NCI-H2171 (cell line): ENCODE measurements at regions not wholly inside any gene's neighbourhood (a gene's known extent, or its start where the extent isn't known, plus 50 kb on each side); places are given as distances from the start of the nearest gene placed in this dataset.
"Not testable (repeated sequence)": the region's sequence is repeated elsewhere in the genome, so short reads cannot be mapped to it uniquely, and the experiment has no call there.

Experiments
- DNase-seq: peaks from one replicate; lab custom pipeline; 2025; lab: John Stamatoyannopoulos, UW

- no peak for DNase-seq
These were observed 1144.4 kb upstream of the GOT2 start for GRCh38 chr16:59878479-59878878.

GRCh38 chr16:59864981-59865666, 1131.0 kb upstream of the GOT2 start:
- DNase-seq = no peak

DNA sequence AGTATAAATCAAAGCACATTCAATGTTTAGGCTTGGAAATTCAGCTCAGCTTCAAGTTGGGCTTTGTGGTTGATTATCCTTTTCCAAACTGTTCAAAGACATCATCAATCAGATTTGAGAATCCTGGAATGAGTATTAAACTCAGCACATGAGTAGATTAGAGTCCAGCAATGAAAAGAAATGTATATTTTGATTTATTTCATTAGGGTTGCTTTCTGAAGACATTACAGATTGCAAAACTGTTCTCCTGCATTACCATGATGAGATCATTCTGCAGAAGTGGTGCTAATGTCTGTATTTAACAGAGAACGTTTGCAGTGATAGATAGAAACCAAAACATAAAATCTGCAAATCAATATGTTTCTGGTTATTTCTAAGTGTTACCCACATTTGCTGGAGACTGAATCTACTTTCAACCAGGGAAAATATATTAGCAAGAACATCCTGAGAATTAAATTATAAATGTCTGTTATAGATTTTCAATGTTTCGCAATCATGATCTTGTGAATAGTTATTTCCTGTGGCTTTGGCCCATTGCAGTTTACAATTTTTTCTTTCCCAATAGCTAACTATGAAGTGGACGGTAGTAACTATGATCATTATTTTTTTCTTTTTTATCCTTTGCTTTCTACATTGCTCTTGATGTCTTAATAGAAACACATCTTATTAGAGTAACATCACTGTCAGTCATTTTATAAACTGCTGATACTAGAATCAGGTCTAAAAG, 1125.7 kb upstream of the GOT2 start:
- DNase-seq = no peak

DNA sequence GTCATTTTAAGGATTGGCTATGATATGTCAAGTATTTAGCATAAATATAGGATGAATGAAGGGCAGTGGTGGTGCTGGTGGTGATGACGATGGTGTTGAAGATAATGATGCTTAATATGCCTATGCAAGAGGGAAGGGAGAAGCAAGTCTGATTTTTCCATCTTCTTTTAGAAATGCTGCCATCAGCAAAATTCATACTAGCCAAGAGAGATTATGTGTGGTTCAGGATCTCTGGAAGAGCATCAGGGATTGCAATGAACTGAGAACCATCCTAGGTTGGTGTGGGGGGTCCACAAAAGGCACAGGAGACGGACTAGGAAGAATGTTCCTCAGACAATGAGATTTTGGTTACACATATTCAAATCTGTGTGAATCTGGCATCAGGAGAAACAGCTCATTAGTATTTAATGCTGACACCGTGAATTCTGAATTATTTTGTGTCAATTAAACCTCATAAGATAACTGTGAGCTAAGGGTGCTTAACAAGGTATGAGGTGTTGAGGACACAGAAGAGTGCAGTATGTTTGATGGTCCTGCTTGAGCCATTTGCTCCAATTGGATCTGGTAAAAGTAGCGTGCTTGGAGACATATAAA, 1120.8 kb upstream of the GOT2 start:
- no peak for DNase-seq

DNA sequence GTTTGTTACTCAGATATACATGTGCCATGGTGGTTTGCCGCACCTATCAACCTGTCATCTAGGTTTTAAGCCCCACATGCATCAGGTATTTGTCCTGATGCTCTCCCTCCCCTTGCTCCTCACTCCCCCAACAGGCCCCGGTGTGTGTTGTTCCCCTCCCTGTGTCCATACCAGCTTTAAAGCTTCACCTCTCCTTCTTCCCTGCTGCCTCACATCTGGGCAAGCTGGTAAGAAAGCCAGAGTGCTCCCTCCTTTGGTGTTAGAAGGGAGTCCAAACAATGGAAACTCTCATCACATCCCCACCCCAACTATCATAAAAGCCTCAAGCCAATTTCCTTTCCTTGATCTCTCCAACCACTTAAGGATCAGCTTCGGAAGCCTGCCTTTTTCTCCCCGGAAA, 1115.6 kb upstream of the GOT2 start:
- DNase-seq = no peak

DNA sequence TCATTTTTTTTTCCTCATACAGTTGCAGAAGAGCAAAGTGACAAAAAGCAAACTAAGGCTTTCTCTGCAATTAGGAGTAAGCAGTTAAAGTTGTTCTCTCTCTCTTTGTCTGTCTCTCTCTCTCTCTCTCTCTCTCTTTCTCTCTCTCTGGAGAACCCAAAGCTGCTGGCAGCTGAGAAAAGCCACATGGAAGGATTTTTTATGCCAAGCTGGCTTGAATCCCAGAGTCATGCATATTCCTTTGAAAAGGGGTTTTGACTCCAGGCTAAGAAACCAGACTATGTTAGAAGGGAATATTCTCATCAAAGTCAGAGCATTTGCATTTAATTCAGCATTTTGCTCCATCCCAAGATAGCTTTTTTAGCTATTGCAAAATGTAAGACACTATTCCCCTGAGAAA, 1114.2 kb upstream of the GOT2 start:
- no peak for DNase-seq

DNA sequence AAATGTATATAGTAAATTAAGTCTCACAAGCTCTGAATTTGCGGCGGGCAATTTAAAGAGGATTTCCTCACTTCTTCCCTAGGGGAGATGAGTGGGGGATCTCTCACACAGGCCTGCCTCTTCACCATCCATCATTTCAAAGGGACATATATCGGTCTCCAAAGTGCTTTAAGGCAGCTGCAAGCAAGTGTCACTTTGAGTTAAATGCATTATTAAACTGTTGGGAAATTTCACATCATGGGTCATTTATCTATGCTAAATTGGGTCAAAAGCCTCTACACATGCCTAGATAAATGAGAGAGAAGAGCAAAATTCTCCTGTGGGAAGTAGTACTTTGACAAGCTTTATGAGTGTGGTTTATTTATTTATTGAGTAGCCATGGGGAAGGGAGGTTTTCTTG, 1106.1 kb upstream of the GOT2 start:
- DNase-seq = no peak

GRCh38 chr16:59826767-59827166, 1092.7 kb upstream of the GOT2 start:
- no peak for DNase-seq

DNA sequence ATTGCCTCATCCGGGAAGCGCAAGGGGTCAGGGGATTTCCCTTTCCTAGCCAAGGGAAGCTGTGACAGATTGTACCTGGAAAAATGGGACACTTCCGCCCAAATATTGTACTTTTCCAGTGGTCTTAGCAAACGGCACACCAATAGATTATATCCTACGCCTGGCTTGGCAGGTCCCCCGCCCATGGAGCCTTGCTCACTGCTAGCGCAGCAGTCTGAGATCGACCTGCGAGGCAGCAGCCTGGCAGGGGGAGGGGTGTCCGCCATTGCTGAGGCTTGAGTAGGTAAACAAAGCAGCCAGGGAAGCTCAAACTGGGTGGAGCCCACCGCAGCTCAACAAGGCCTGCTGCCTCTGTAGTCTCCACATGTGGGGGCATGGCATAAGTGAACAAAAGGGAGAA, 1075.4 kb upstream of the GOT2 start:
- DNase-seq = not testable (repeated sequence)

- DNase-seq = no peak
These were observed 1049.1 kb upstream of the GOT2 start for GRCh38 chr16:59783191-59783590.

GRCh38 chr16:59773330-59773729, 1039.2 kb upstream of the GOT2 start:
- DNase-seq = no peak

DNA sequence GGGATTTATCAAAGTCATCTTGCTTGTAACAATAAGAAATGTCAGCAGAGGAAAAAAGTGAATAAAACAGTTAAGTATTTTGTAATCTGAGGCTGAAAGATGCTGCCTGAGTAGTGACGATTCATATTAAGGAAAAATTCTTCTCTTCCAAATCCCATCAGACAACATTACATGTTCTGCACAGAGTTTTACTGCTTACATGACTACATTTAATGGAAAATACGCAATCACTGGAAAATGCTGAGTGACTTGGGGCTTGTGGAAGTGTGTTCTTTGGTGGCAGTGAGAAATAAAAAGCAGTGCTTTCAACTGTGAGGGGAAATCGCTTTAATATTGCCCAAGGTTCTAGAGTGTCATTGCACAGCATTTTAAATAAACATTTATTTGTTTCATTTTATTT, 1025.2 kb upstream of the GOT2 start:
- DNase-seq = no peak

DNA sequence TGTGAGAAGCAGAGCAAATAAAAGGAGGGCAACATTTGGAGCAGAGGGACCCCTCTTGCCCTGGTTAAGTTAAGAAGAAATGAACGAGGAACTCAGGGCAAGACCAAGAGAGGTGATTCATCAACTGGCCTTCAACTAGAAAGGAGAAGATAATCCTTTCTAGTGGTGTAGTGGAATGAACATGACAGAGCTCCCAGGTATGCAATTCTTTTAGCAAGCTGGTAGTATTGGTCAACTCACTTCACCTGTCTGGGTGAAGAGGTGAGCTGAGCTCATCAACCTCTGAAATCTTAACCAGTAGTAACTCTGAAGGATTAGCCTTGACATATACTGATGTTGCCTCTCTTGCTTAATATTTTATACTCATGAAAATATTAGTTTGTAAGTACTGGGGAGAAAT, 1024.7 kb upstream of the GOT2 start:
- DNase-seq = no peak

GRCh38 chr16:59754854-59755253, 1020.7 kb upstream of the GOT2 start:
- no peak for DNase-seq

DNA sequence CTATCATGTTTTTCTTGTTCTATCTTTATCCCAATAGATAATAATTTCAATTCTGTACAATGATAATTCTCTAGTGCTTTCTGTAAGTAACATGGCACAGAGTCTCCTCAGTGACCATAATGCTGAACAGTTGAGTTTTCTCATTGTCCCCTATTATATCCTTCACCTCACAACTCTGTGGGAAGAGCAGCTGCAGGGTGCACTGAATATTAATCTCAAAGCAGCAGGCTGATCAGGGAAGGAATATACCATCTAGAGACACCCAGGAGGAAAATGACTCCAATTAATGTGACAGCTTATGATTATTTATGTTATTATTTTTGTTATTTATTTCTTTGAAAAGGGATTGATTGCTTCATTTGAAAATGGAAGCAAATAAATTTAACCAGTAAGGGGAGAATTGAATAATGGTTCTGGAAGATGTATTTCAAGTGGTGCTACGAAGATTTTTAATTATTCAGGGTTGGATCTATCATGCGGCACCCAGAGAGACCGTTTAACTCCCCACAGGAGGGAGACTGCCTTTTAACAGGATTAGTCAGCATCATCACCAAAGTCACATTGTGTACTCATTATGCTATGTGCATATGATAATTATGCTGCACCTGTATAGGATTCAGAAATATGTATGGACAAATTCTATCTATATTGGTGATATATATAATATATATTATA, 1015.7 kb upstream of the GOT2 start:
- DNase-seq = no peak

GRCh38 chr16:59748531-59748930, 1014.4 kb upstream of the GOT2 start:
- no peak for DNase-seq

DNA sequence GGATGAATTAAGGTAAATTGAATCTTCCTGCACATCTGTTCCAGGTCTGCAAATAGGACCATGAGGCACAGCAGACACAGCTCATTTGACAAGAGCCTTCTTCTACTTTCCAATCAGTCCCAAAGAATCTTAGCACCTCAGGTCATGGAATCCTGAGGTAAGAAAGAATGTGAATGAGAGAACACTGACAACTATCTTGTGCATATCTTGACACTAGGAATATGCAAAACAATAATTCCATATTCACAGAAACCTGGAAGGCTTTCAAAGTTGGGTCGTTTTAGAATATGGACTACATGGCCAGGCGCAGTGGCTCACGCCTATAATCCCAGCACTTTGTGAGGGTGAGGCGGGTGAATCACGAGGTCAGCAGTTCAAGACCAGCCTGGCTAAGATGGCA, 1009.4 kb upstream of the GOT2 start:
- no peak for DNase-seq

DNA sequence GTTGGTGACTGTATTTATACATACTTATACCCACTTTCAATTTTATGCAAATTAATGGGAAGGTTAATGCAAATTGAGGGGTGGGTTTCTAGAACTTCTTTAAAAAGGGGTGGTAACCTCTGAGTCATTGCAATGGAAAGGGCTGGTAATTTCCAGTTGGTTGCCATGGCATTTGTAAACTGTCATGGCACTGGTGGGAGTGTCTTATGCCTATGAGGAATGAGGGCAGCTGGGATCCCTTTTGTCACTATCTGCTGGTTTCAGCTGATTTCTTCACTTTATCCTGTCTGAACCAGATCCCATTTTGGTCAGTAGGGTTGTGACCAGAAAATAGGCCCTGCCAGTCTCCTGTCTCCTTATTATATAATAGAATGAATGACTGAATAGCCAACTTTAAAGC, 1006.7 kb upstream of the GOT2 start:
- no peak for DNase-seq

DNA sequence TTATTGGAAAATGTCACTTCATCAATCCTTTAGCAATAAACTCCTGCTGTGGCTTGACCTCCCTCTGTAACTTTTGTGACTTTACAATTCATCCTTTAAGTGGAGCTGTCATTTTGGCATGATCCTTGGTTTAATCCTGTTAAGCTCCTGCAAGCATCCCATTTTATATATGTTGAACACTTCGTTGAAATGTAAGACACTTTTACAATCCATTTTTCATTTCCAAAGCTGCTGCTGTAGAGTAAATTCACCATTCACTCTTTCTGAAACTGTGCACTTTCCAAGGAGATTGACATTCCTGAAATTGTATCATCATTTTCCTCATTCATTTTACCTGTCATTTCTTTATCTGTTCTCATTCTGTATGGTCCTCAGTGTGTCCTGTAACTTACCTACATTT, 1003.2 kb upstream of the GOT2 start:
- no peak for DNase-seq

GRCh38 chr16:59733321-59733720, 999.2 kb upstream of the GOT2 start:
- no peak for DNase-seq

- DNase-seq = no peak
These were observed 995.5 kb upstream of the GOT2 start for GRCh38 chr16:59729613-59730012.

DNA sequence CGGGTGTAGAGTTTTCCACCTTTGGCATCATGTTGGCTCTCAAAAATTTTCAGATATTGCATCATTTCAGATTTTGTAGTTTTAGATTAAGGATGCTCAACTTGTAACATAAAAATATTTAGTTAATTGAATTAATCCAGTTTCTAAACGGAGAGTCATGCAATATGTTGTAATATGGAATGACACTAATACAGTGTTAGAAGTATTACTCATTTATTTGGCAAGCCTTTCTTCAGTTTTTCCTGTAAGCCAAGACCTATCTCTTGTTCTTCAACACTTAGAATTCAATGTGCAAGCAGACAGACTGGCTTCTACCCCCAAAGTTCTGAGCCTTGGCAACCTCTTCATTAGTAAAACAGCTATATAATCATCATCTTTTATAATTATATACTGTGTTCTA, 985.0 kb upstream of the GOT2 start:
- no peak for DNase-seq
